GM23248 (cell line): ENCODE measurements at regions not wholly inside any gene's neighbourhood (a gene's known extent, or its start where the extent isn't known, plus 50 kb on each side); places are given as distances from the start of the nearest gene placed in this dataset.

Source experiments
- DNase-seq: peaks from one replicate; pipeline ENCODE4 v3.0.0-alpha.2; 2015
- H2AFZ ChIP-seq: fragments of 200-600 bp; sonication (generic); 2 replicates; pipeline ENCODE4 v1.6.1; 2016; ENCODE audit warnings: antibody characterized with exemption
- H3F3A ChIP-seq: fragments of 200-600 bp; sonication (generic); 2 replicates; pipeline ENCODE4 v1.6.1; 2016; ENCODE audit warnings: mild to moderate bottlenecking, antibody characterized with exemption, mixed run types; ENCODE audit not compliant: insufficient read depth
- H3K27ac ChIP-seq: fragments of 200-600 bp; sonication (generic); 2 replicates; pipeline ENCODE4 v1.5.1; 2016; ENCODE audit warnings: mild to moderate bottlenecking
- H3K27me3 ChIP-seq: fragments of 200-600 bp; sonication (generic); replicated peaks from 2 replicates; pipeline ENCODE4 v1.6.1; 2016; ENCODE audit warnings: mild to moderate bottlenecking; ENCODE audit not compliant: insufficient read depth
- H3K36me3 ChIP-seq: fragments of 200-600 bp; sonication (generic); 2 replicates; pipeline ENCODE4 v1.6.1; 2016; ENCODE audit warnings: low read depth, mild to moderate bottlenecking
- H3K4me1 ChIP-seq: fragments of 200-600 bp; sonication (generic); 2 replicates; pipeline ENCODE4 v1.6.1; 2016; ENCODE audit warnings: mild to moderate bottlenecking; ENCODE audit not compliant: insufficient read depth
- H3K4me2 ChIP-seq: fragments of 200-600 bp; sonication (generic); one replicate; pipeline ENCODE4 v1.6.1; 2016; ENCODE audit warnings: mild to moderate bottlenecking; ENCODE audit not compliant: unreplicated experiment
- H3K4me3 ChIP-seq: fragments of 200-600 bp; sonication (generic); 2 replicates; pipeline ENCODE4 v1.5.1; 2016; ENCODE audit warnings: mild to moderate bottlenecking
- H3K79me2 ChIP-seq: fragments of 200-600 bp; sonication (generic); 2 replicates; pipeline ENCODE4 v1.6.1; 2016; ENCODE audit warnings: mild to moderate bottlenecking; ENCODE audit not compliant: insufficient read depth
- H3K9ac ChIP-seq: fragments of 200-600 bp; sonication (generic); 2 replicates; pipeline ENCODE4 v1.6.1; 2016; ENCODE audit warnings: mild to moderate bottlenecking
- H3K9me2 ChIP-seq: fragments of 200-600 bp; sonication (generic); 2 replicates; pipeline ENCODE4 v1.6.1; 2016; ENCODE audit warnings: mixed run types, mild to moderate bottlenecking, moderate library complexity; ENCODE audit not compliant: insufficient read depth
- H3K9me3 ChIP-seq: fragments of 200-600 bp; sonication (generic); one replicate; pipeline ENCODE4 v1.6.1; 2017; ENCODE audit warnings: low read depth
- H4K20me1 ChIP-seq: fragments of 200-600 bp; sonication (generic); 2 replicates; pipeline ENCODE4 v1.6.0; 2016; ENCODE audit not compliant: insufficient read depth
- EZH2 ChIP-seq: fragments of 200-600 bp; sonication (generic); IDR thresholded peaks from 2 replicates; pipeline ENCODE4 v1.6.1; 2018; ENCODE audit warnings: antibody characterized with exemption, mild to moderate bottlenecking; ENCODE audit not compliant: insufficient read depth, poor library complexity, severe bottlenecking
- EZH2phosphoT487 ChIP-seq: fragments of 200-600 bp; sonication (generic); IDR thresholded peaks from 2 replicates; pipeline ENCODE4 v1.6.1; 2018; ENCODE audit warnings: antibody characterized with exemption, moderate library complexity, mild to moderate bottlenecking, low read depth; ENCODE audit not compliant: insufficient read depth
- WGBS, 2 experiments: methylation state at CpG; one replicate each; pipeline ENCODE4 v1.1.6; 2015 to 2017; ENCODE audit warnings: low lambda C conversion rate in 2 of 2, low coverage in 1 of 2; ENCODE audit errors: missing lambda C conversion rate in 2 of 2; 5-methylcytosine and 5-hydroxymethylcytosine counted together
- in situ Hi-C: fragments of 300-500 bp; cut with MboI; formaldehyde crosslinking; loops from 2 replicates; pipeline ENCODE4 v1.15.0; 2020

GRCh38 chr4:10925996-10926395 lies 241.4 kb upstream of the CLNK start:
- 38 to 59% methylated on average over 3 of the region's 3 CpGs for WGBS, 2 experiments
- Histone ChIP-seq H3K9ac (no peak overlapping the region), H3K9me3 (no peaks in the 10 kb centered on the region), H3F3A (no peaks in the 10 kb centered on the region), H4K20me1 (no peaks in the 10 kb centered on the region), H2AFZ (no peak overlapping the region), H3K4me1 (no peaks in the 10 kb centered on the region), H3K36me3 (no peaks in the 10 kb centered on the region), H3K27me3 (no peaks in the 10 kb centered on the region), H3K9me2 (no peaks in the 10 kb centered on the region), H3K79me2 (no peaks in the 10 kb centered on the region), H3K4me3 (no peak overlapping the region), H3K27ac (no peak overlapping the region), H3K4me2 (no peak overlapping the region)
- in situ Hi-C loops, result no loop called here
- DNase-seq, result peak; percentile 46
- TF ChIP-seq EZH2 (no peak), EZH2phosphoT487 (no peak)

GRCh38 chr4:10924274-10924673 lies 239.7 kb upstream of the CLNK start:
- no peak overlapping the region for H3K4me3 ChIP-seq
- in situ Hi-C loops, result no loop called here
- H3K4me2 ChIP-seq, result no peak overlapping the region
- H3K9ac ChIP-seq, result no peak overlapping the region
- 25 to 40% methylated on average over 3 of the region's 3 CpGs for WGBS, 2 experiments
- no peak overlapping the region for H3K27ac ChIP-seq
- H3K27me3 ChIP-seq, result no peaks in the 10 kb centered on the region
- H4K20me1 ChIP-seq, result no peaks in the 10 kb centered on the region
- DNase-seq, result no peak
- no peaks in the 10 kb centered on the region for H3K9me3 ChIP-seq
- H3K79me2 ChIP-seq, result no peaks in the 10 kb centered on the region
- no peaks in the 10 kb centered on the region for H3K4me1 ChIP-seq
- no peak overlapping the region for H2AFZ ChIP-seq
- H3K9me2 ChIP-seq, result no peaks in the 10 kb centered on the region
- H3F3A ChIP-seq, result no peaks in the 10 kb centered on the region
- no peak for TF ChIP-seq EZH2
- TF ChIP-seq EZH2phosphoT487, result no peak
- no peaks in the 10 kb centered on the region for H3K36me3 ChIP-seq

DNA sequence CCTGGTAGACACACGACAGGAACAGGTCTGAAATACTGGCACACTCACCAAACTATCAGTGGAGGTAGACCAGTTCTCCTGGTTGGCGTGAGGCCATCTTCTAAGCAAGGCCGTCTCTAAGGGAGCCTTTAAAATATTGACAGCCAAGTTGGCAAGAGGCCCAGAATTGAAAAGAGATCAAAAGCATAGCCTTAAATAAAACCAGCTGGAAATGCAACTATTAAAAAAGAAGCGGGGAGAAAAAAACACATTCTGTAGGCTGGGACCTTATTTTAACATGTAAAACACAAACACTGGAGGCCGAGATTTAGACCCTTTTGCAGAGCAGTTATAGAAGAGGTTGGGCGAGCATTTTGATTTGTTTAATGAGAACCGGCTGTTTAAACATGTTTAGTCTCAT lies 233.0 kb upstream of the CLNK start:
- H4K20me1 ChIP-seq, result no peaks in the 10 kb centered on the region
- H3K9me3 ChIP-seq, result no peaks in the 10 kb centered on the region
- no peaks in the 10 kb centered on the region for H3K27me3 ChIP-seq
- no peak overlapping the region for H3K4me2 ChIP-seq
- 1 to 2% methylated on average over 7 of the region's 7 CpGs for WGBS, 2 experiments
- H3K79me2 ChIP-seq, result no peaks in the 10 kb centered on the region
- H3K36me3 ChIP-seq, result no peaks in the 10 kb centered on the region
- no peaks in the 10 kb centered on the region for H3K4me1 ChIP-seq
- no peak overlapping the region for H3K27ac ChIP-seq
- no peak overlapping the region for H3K9ac ChIP-seq
- H3K9me2 ChIP-seq, result no peaks in the 10 kb centered on the region
- in situ Hi-C loops, result no loop called here
- H3F3A ChIP-seq, result no peaks in the 10 kb centered on the region
- no peak overlapping the region for H2AFZ ChIP-seq
- H3K4me3 ChIP-seq, result no peak overlapping the region
- DNase-seq, result no peak
- TF ChIP-seq EZH2phosphoT487 (no peak), EZH2 (no peak)

GRCh38 chr4:10898072-10898471 lies 213.5 kb upstream of the CLNK start:
- Histone ChIP-seq H3K79me2 (no peaks in the 10 kb centered on the region), H3K27me3 (no peaks in the 10 kb centered on the region), H3K9me2 (no peaks in the 10 kb centered on the region), H3K27ac (no peak overlapping the region), H2AFZ (no peak overlapping the region), H3K9ac (no peak overlapping the region), H3K4me1 (no peaks in the 10 kb centered on the region), H4K20me1 (no peaks in the 10 kb centered on the region), H3K4me3 (no peak overlapping the region), H3K4me2 (no peak overlapping the region), H3K36me3 (no peaks in the 10 kb centered on the region), H3F3A (no peaks in the 10 kb centered on the region), H3K9me3 (no peaks in the 10 kb centered on the region)
- 51% methylated on average over 5 of the region's 5 CpGs for WGBS, 2 experiments
- in situ Hi-C loops, result no loop called here
- TF ChIP-seq EZH2phosphoT487 (no peak), EZH2 (no peak)
- no peak for DNase-seq

GRCh38 chr4:10897076-10897475 lies 212.5 kb upstream of the CLNK start:
- H3K4me3 ChIP-seq, result no peak overlapping the region
- TF ChIP-seq EZH2phosphoT487 (no peak), EZH2 (no peak)
- no peaks in the 10 kb centered on the region for H3K9me2 ChIP-seq
- WGBS, 2 experiments, result 14 to 16% methylated on average over 5 of the region's 5 CpGs
- in situ Hi-C loops, result no loop called here
- H3K9ac ChIP-seq, result no peak overlapping the region
- H4K20me1 ChIP-seq, result no peaks in the 10 kb centered on the region
- DNase-seq, result no peak
- no peaks in the 10 kb centered on the region for H3K79me2 ChIP-seq
- H3K27ac ChIP-seq, result no peak overlapping the region
- H2AFZ ChIP-seq, result no peak overlapping the region
- H3K36me3 ChIP-seq, result no peaks in the 10 kb centered on the region
- no peaks in the 10 kb centered on the region for H3K27me3 ChIP-seq
- H3K4me2 ChIP-seq, result no peak overlapping the region
- H3K9me3 ChIP-seq, result no peaks in the 10 kb centered on the region
- no peaks in the 10 kb centered on the region for H3F3A ChIP-seq
- H3K4me1 ChIP-seq, result no peaks in the 10 kb centered on the region
